ENCODE measurements at regions not wholly inside any gene's neighbourhood (a gene's known extent, or its start where the extent isn't known, plus 50 kb on each side); places are given as distances from the start of the nearest gene placed in this dataset.

DNA sequence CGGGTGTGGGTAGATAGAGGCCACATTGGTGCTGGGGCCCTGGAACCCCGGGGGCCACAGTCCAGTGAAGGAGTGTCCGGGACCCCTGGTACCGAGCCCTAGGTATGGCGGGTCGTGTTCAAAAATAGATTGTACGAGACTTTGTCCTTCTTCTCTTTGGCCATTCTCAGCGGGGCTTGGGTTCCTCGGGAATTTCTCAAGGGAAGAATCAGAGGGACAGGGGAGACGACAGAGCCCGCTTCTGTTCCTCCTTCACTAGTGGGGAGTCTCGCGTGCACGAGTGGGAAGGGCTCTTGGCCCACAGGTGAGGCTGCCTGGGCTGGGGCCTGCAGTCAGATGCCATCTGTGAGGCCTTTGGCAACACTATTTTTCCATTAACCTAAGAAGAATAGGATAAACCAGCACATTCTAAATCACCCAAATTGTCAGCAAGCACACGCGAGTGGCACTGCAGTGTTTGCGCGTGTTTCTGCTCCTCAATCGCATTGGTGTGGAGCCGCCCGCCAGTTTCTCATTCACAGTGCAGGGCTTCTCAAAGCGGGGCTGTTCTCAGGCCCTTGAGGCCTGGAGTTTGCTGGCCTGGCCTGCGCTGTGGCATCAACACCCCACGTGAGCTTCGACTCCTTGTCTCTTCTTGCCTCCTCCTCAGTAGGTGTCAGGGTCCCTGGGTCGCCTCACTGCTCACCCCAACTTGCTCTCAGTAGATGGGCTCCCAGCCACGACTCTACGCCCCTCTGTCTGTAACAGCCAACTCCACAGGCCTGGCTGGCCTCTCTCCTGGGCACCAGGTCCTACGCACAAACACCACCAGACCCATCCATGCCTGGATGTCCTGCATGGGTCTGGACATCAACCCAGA lies 187.6 kb upstream of the SHH start:
- Histone ChIP-seq H2BK15ac (ENCODE audit: low read depth, poor library complexity, severe bottlenecking) (no peak overlapping the region), H3K4ac (ENCODE audit: low read depth in 1 of 2, low read length in 2 of 2) (no peak overlapping the region), H3K9ac (ENCODE audit: low read length) (no peak overlapping the region), H3K79me1 (replicated peaks; ENCODE audit: low read length, poor library complexity, severe bottlenecking) (no peaks in the 10 kb centered on the region), H3K27me3 (ENCODE audit: control insufficient read depth in 1 of 2, insufficient read depth in 1 of 2, low read length in 2 of 2) (no peaks in the 10 kb centered on the region), H3K14ac (ENCODE audit: low read length in 2 of 2) (no peak overlapping the region), H2AFZ (ENCODE audit: low read depth, low read length) (no peak overlapping the region), H3K4me3 (ENCODE audit: insufficient read depth in 1 of 2, low read depth in 1 of 2, low read length in 2 of 2) (no peak overlapping the region), H3K27ac (ENCODE audit: low read length, poor library complexity, severe bottlenecking) (no peak overlapping the region), H3K4me2 (ENCODE audit: low read length, poor library complexity, severe bottlenecking) (no peak overlapping the region), H4K8ac (ENCODE audit: low read length) (no peak overlapping the region), H3K23ac (ENCODE audit: low read length in 2 of 2) (no peak overlapping the region), H2BK120ac (ENCODE audit: low read depth, low read length) (no peak overlapping the region), H3K18ac (ENCODE audit: low read depth in 1 of 2, low read length in 2 of 2) (no peak overlapping the region), H3K4me1 (ENCODE audit: control insufficient read depth, insufficient read depth, low read depth, low read length) (no peaks in the 10 kb centered on the region), H4K91ac (ENCODE audit: low read length) (no peak overlapping the region), H3K36me3 (ENCODE audit: control insufficient read depth in 1 of 2, insufficient read depth in 2 of 2, low read depth in 1 of 2, low read length in 2 of 2) (no peaks in the 10 kb centered on the region), H2BK5ac (ENCODE audit: low read depth, low read length, poor library complexity, severe bottlenecking) (no peak overlapping the region), H2AK5ac (ENCODE audit: low read length, severe bottlenecking) (no peak overlapping the region), H2BK12ac (ENCODE audit: low read length in 2 of 2) (no peak overlapping the region), H3K9me3 (ENCODE audit: control insufficient read depth, low read length) (no peaks in the 10 kb centered on the region)
- no peak for DNase-seq
- WGBS, result 87% methylated on average over 29 of the region's 29 CpGs

DNA sequence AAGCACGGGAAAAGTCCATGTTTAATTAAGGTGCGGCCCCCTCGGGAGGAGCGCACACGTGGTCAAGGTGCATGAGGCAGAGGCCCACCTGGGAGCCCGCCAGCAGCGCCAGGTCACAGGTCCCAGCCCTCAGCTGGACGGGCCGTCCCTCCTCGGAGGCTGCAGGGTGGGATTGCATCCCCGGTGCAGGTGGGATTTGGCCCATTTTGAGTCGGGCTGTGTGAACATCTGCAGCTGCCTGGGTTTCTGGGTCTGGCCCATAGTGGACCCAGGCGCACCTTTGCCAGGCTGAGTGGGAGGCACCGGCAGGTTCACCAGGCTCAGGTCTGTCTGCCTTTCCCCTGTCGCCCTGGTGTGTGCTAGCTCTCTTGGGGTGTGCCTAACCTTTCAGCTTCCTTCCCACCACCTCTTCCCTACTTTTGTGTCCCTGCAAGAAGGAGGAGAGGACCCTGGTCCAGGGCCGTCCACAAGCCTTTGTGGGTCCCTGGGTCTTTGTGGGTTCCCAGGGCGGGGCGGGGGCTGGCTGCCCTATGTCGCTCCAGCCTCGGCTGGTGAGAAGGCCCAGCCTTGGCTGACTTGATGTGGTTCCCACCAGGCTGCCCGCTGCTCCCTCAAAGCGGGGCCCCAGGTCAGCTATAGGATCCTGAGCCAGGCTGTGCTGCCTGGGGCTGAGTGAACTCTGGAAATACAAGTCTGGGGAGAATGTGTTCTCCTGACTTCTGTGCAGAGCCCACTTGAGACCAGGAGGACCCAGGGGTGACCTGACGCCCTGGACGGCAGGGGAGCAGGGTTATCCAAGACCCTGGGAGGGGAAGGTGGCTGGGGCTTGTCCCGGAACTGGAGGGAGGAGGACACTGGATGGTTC lies 186.7 kb upstream of the SHH start:
- Histone ChIP-seq H3K4ac (ENCODE audit: low read depth in 1 of 2, low read length in 2 of 2) (no peak overlapping the region), H3K9ac (ENCODE audit: low read length) (no peak overlapping the region), H3K9me3 (ENCODE audit: control insufficient read depth, low read length) (no peaks in the 10 kb centered on the region), H3K4me1 (ENCODE audit: control insufficient read depth, insufficient read depth, low read depth, low read length) (no peaks in the 10 kb centered on the region), H3K23ac (ENCODE audit: low read length in 2 of 2) (no peak overlapping the region), H2AK5ac (ENCODE audit: low read length, severe bottlenecking) (no peak overlapping the region), H2AFZ (ENCODE audit: low read depth, low read length) (no peak overlapping the region), H3K79me1 (replicated peaks; ENCODE audit: low read length, poor library complexity, severe bottlenecking) (no peaks in the 10 kb centered on the region), H2BK12ac (ENCODE audit: low read length in 2 of 2) (no peak overlapping the region), H4K8ac (ENCODE audit: low read length) (no peak overlapping the region), H3K4me3 (ENCODE audit: insufficient read depth in 1 of 2, low read depth in 1 of 2, low read length in 2 of 2) (no peak overlapping the region), H3K36me3 (ENCODE audit: control insufficient read depth in 1 of 2, insufficient read depth in 2 of 2, low read depth in 1 of 2, low read length in 2 of 2) (no peaks in the 10 kb centered on the region), H3K27ac (ENCODE audit: low read length, poor library complexity, severe bottlenecking) (no peak overlapping the region), H2BK15ac (ENCODE audit: low read depth, poor library complexity, severe bottlenecking) (no peak overlapping the region), H3K18ac (ENCODE audit: low read depth in 1 of 2, low read length in 2 of 2) (no peak overlapping the region), H3K14ac (ENCODE audit: low read length in 2 of 2) (no peak overlapping the region), H3K4me2 (ENCODE audit: low read length, poor library complexity, severe bottlenecking) (no peak overlapping the region), H4K91ac (ENCODE audit: low read length) (no peak overlapping the region), H2BK120ac (ENCODE audit: low read depth, low read length) (no peak overlapping the region), H3K27me3 (ENCODE audit: control insufficient read depth in 1 of 2, insufficient read depth in 1 of 2, low read length in 2 of 2) (no peaks in the 10 kb centered on the region), H2BK5ac (ENCODE audit: low read depth, low read length, poor library complexity, severe bottlenecking) (no peak overlapping the region)
- DNase-seq, result no peak
- WGBS, result 86% methylated on average over 25 of the region's 25 CpGs

DNA sequence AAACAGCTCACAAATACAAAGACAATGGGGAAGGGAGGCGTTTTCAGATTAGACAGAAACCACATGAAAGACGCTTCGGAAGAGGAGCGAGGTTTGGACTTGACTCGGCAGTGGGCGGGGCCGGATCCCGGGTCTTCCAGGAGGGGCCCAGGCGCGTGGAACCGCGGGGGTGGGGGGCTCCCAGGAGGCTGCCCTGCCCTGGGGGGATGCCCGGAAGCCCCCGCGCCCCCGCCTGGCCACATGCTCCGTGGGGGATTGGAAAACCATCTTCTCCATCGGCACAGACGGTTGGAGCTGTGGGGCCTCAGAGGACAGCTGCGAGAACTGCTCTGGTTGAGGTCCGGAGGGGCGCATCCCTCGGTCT lies 186.0 kb upstream of the SHH start:
- Histone ChIP-seq H2AK5ac (ENCODE audit: low read length, severe bottlenecking) (no peak overlapping the region), H3K23ac (ENCODE audit: low read length in 2 of 2) (no peak overlapping the region), H3K14ac (ENCODE audit: low read length in 2 of 2) (no peak overlapping the region), H3K9ac (ENCODE audit: low read length) (no peak overlapping the region), H2BK120ac (ENCODE audit: low read depth, low read length) (no peak overlapping the region), H3K4me1 (ENCODE audit: control insufficient read depth, insufficient read depth, low read depth, low read length) (no peaks in the 10 kb centered on the region), H3K36me3 (ENCODE audit: control insufficient read depth in 1 of 2, insufficient read depth in 2 of 2, low read depth in 1 of 2, low read length in 2 of 2) (no peaks in the 10 kb centered on the region), H3K4me2 (ENCODE audit: low read length, poor library complexity, severe bottlenecking) (no peak overlapping the region), H3K4me3 (ENCODE audit: insufficient read depth in 1 of 2, low read depth in 1 of 2, low read length in 2 of 2) (no peak overlapping the region), H3K27ac (ENCODE audit: low read length, poor library complexity, severe bottlenecking) (no peak overlapping the region), H3K4ac (ENCODE audit: low read depth in 1 of 2, low read length in 2 of 2) (no peak overlapping the region), H2BK12ac (ENCODE audit: low read length in 2 of 2) (no peak overlapping the region), H2BK15ac (ENCODE audit: low read depth, poor library complexity, severe bottlenecking) (no peak overlapping the region), H3K27me3 (ENCODE audit: control insufficient read depth in 1 of 2, insufficient read depth in 1 of 2, low read length in 2 of 2) (no peaks in the 10 kb centered on the region), H3K79me1 (replicated peaks; ENCODE audit: low read length, poor library complexity, severe bottlenecking) (no peaks in the 10 kb centered on the region), H2AFZ (ENCODE audit: low read depth, low read length) (no peak overlapping the region), H3K18ac (ENCODE audit: low read depth in 1 of 2, low read length in 2 of 2) (no peak overlapping the region), H3K9me3 (ENCODE audit: control insufficient read depth, low read length) (no peaks in the 10 kb centered on the region), H2BK5ac (ENCODE audit: low read depth, low read length, poor library complexity, severe bottlenecking) (no peak overlapping the region), H4K91ac (ENCODE audit: low read length) (no peak overlapping the region), H4K8ac (ENCODE audit: low read length) (no peak overlapping the region)
- 86% methylated on average over 23 of the region's 23 CpGs for WGBS
- DNase-seq, result no peak

Data from mesenchymal stem cell (in vitro differentiated cells and primary cell).